Astrocyte of the cerebellum (primary cell): ENCODE measurements at regions not wholly inside any gene's neighbourhood (a gene's known extent, or its start where the extent isn't known, plus 50 kb on each side); places are given as distances from the start of the nearest gene placed in this dataset.
A peak's percentile ranks its signal among the peaks of the same experiment; 100 is the strongest.

ENCODE experiments used
- DNase-seq: peaks from one replicate; pipeline ENCODE4 v3.0.0-alpha.2; 2011; ENCODE audit warnings: low read depth
- H3K4me3 ChIP-seq: 2 replicates; pipeline ENCODE4 v1.5.1; 2011; ENCODE audit warnings: mild to moderate bottlenecking, low read depth, low read length, moderate library complexity
- CTCF ChIP-seq: IDR thresholded peaks from 2 replicates; pipeline ENCODE4 v1.5.1; 2012; ENCODE audit warnings: low read length, low read depth, moderate library complexity, mild to moderate bottlenecking; ENCODE audit errors: missing control alignments
- in situ Hi-C: cut with HindIII; loops from 2 replicates; pipeline ENCODE4 v1.10.0; 2017; ENCODE audit warnings: low sequenced_read_pairs

DNA sequence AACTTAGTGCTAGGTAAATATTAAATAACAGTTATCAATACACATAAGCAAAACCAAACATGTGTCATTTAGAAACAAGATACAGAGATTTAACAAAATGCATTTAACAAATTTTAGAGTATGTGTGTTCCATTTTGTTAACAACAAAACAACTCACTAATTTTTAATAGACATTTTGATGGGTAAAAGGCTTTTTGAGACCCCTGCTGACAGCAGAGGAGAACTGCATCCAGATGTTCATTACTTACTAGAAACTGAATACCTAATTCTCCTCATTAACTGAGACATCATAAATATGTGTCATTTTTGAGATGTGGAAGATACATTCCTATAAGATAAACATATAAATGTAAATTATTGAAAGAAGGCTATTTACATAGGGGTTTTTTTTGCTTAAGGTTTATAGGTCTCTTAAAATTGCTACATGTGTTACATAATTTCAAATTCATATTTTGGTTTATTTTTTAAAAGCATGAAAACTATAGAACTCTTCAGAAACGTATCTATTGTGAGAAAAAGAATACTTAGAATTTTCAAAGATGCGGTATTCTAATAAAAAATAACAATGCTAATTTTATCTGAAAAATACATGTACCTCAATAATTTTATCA is 1009.8 kb downstream of the TUSC7 start:
- peak; percentile 81 for TF ChIP-seq CTCF
- no peak overlapping the region for H3K4me3 ChIP-seq
- in situ Hi-C loops = no loop called here
- no peak for DNase-seq

- TF ChIP-seq CTCF = no peak
- DNase-seq = no peak
- no peak overlapping the region for H3K4me3 ChIP-seq
- in situ Hi-C loops = no loop called here
These were observed 1012.3 kb downstream of the TUSC7 start for GRCh38 chr3:117721866-117722265.

- no peak for DNase-seq
- in situ Hi-C loops = no loop called here
- H3K4me3 ChIP-seq = no peak overlapping the region
- no peak for TF ChIP-seq CTCF
These were observed 1013.3 kb downstream of the TUSC7 start for GRCh38 chr3:117722856-117723255.

DNA sequence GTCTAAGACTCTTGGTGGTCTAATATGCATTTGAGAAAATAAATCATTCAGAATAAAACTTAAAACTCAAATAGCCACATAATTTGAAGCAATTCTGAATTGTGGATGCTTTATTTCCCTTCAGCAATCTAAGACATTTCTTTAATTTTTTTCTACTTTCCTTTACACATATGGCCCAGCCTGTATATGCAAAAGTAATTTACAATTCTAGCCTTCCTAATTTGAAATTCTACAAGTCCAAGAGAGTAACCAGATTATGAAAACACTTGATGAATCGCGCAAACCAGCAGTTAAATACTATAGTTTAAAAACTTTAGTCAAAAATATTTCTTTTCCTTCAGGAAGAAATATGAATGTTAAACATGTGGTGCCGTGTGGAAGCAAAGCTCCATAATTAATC is 1014.2 kb downstream of the TUSC7 start:
- TF ChIP-seq CTCF = no peak
- no peak for DNase-seq

GRCh38 chr3:117725314-117725713 is 1015.7 kb downstream of the TUSC7 start:
- DNase-seq = no peak
- no peak for TF ChIP-seq CTCF
- in situ Hi-C loops = no loop called here
- H3K4me3 ChIP-seq = no peak overlapping the region

More for the DNA sequence above, 1014.2 kb downstream of the TUSC7 start:
- in situ Hi-C loops = no loop called here
- H3K4me3 ChIP-seq = no peak overlapping the region

GRCh38 chr3:117726776-117727175 is 1017.2 kb downstream of the TUSC7 start:
- in situ Hi-C loops = no loop called here
- no peak for TF ChIP-seq CTCF
- no peak overlapping the region for H3K4me3 ChIP-seq
- no peak for DNase-seq
